HUES48 (cell line): ENCODE measurements at regions not wholly inside any gene's neighbourhood (a gene's known extent, or its start where the extent isn't known, plus 50 kb on each side); places are given as distances from the start of the nearest gene placed in this dataset.
"Not testable (repeated sequence)": the region's sequence is repeated elsewhere in the genome, so short reads cannot be mapped to it uniquely, and the experiment has no call there.

Source experiments
- H3K27ac ChIP-seq: one replicate; pipeline ENCODE4 v1.7.0; 2013; ENCODE audit warnings: low read depth, low read length, inconsistent platforms
- H3K27me3 ChIP-seq: 2 replicates; pipeline ENCODE4 v1.6.1; 2013; ENCODE audit warnings: mild to moderate bottlenecking, low read length; ENCODE audit not compliant: control insufficient read depth, insufficient read depth
- H3K36me3 ChIP-seq: 2 replicates; pipeline ENCODE4 v1.6.1; 2013; ENCODE audit warnings: low read length; ENCODE audit not compliant: control insufficient read depth, insufficient read depth
- H3K4me1 ChIP-seq: 2 replicates; pipeline ENCODE4 v1.6.1; 2013; ENCODE audit warnings: mild to moderate bottlenecking, low read length; ENCODE audit not compliant: control insufficient read depth, insufficient read depth
- H3K4me3 ChIP-seq: 2 replicates; pipeline ENCODE4 v1.5.1; 2013; ENCODE audit warnings: mild to moderate bottlenecking, low read depth, low read length
- H3K9ac ChIP-seq: 2 replicates; pipeline ENCODE4 v1.6.1; 2013; ENCODE audit warnings: mild to moderate bottlenecking, low read depth, low read length, moderate library complexity
- H3K9me3 ChIP-seq: 2 replicates; pipeline ENCODE4 v1.6.1; 2013; ENCODE audit warnings: low read length; ENCODE audit not compliant: control insufficient read depth, insufficient read depth

- not testable (repeated sequence) for H3K9me3 ChIP-seq, H3K27ac ChIP-seq, H3K27me3 ChIP-seq, H3K4me3 ChIP-seq, H3K4me1 ChIP-seq, H3K36me3 ChIP-seq, H3K9ac ChIP-seq
Observed at GRCh38 chr9:42550789-42551357, 367.4 kb downstream of the SPATA31A6 start.

GRCh38 chr9:42568530-42568929 lies 385.1 kb downstream of the SPATA31A6 start:
- not testable (repeated sequence) for H3K9ac ChIP-seq, H3K27me3 ChIP-seq, H3K9me3 ChIP-seq, H3K4me1 ChIP-seq, H3K36me3 ChIP-seq, H3K27ac ChIP-seq, H3K4me3 ChIP-seq

GRCh38 chr9:42568942-42569556 lies 385.6 kb downstream of the SPATA31A6 start:
- H3K4me1 ChIP-seq, H3K27ac ChIP-seq, H3K9me3 ChIP-seq, H3K36me3 ChIP-seq, H3K4me3 ChIP-seq, H3K27me3 ChIP-seq, H3K9ac ChIP-seq: not testable (repeated sequence)

- H3K4me3 ChIP-seq, H3K27ac ChIP-seq: not testable (repeated sequence)
Observed at GRCh38 chr9:42577851-42578250, 394.4 kb downstream of the SPATA31A6 start.

More at GRCh38 chr9:42577851-42578250, 394.4 kb downstream of the SPATA31A6 start:
- not testable (repeated sequence) for H3K4me1 ChIP-seq, H3K27me3 ChIP-seq, H3K36me3 ChIP-seq, H3K9me3 ChIP-seq, H3K9ac ChIP-seq
